ENCODE measurements at regions not wholly inside any gene's neighbourhood (a gene's known extent, or its start where the extent isn't known, plus 50 kb on each side); places are given as distances from the start of the nearest gene placed in this dataset.
"Not testable (repeated sequence)": the region's sequence is repeated elsewhere in the genome, so short reads cannot be mapped to it uniquely, and the experiment has no call there.

GRCh38 chr2:109677121-109677731, 63.1 kb downstream of the SOWAHC start:
- POLR2A ChIA-PET; H3K9ac ChIP-seq (ENCODE audit: low read length); DNase-seq (ENCODE audit: low read depth, low spot score); RAD21 ChIA-PET (ENCODE audit: low non-redundant PET in 1 of 2, low total read pairs in 2 of 2, uncharacterized antibody in 2 of 2, unreplicated experiment in 2 of 2); H3K4me1 ChIP-seq (ENCODE audit: control insufficient read depth in 1 of 2, insufficient read depth in 2 of 2, low read length in 2 of 2); CTCF ChIA-PET; H4K20me1 ChIP-seq (ENCODE audit: insufficient read depth); H3K9me3 ChIP-seq (ENCODE audit: control insufficient read depth in 1 of 2, insufficient read depth in 1 of 2, low read depth in 1 of 2, low read length in 2 of 2); H3K27ac ChIP-seq (ENCODE audit: low read depth, low read length); BruUV-seq (replicated peaks); H3K36me3 ChIP-seq (ENCODE audit: control insufficient read depth in 1 of 2, insufficient read depth in 2 of 2, low read length in 2 of 2); intact Hi-C loops (cut with micrococcal nuclease); H3K4me2 ChIP-seq (ENCODE audit: low read length); H3K4me3 ChIP-seq (replicated peaks in 1 of 2; ENCODE audit: low read depth in 1 of 2, low read length in 2 of 2); H3K9me2 ChIP-seq (ENCODE audit: insufficient read depth); H2AFZ ChIP-seq (ENCODE audit: low read depth, low read length, poor library complexity, severe bottlenecking); H3K79me2 ChIP-seq (ENCODE audit: insufficient read depth, low read length); H3K27me3 ChIP-seq (ENCODE audit: insufficient read depth, low read length): not testable (repeated sequence)
- 0 out of 2 replicates have a peak, but pooled peaks have one; percentile 40 for ATAC-seq

GRCh38 chr2:109677835-109678580, 63.8 kb downstream of the SOWAHC start:
- ChIA-PET POLR2A (no interaction called here), CTCF (no interaction called here), RAD21 (ENCODE audit: low non-redundant PET in 1 of 2, low total read pairs in 2 of 2, uncharacterized antibody in 2 of 2, unreplicated experiment in 2 of 2) (no interaction called here)
- intact Hi-C loops (cut with micrococcal nuclease): no loop called here
- no peaks in the 10 kb centered on the region for H3K27me3 ChIP-seq (ENCODE audit: insufficient read depth, low read length)
- no peaks in the 10 kb centered on the region for H3K36me3 ChIP-seq (ENCODE audit: control insufficient read depth in 1 of 2, insufficient read depth in 2 of 2, low read length in 2 of 2)
- no peaks in the 10 kb centered on the region for H3K9me3 ChIP-seq (ENCODE audit: control insufficient read depth in 1 of 2, insufficient read depth in 1 of 2, low read depth in 1 of 2, low read length in 2 of 2)
- DNase-seq (ENCODE audit: low read depth, low spot score): no peak
- H2AFZ ChIP-seq (ENCODE audit: low read depth, low read length, poor library complexity, severe bottlenecking): no peak overlapping the region
- no TSS peak for BruUV-seq (replicated peaks)
- no peak overlapping the region for H3K4me3 ChIP-seq (replicated peaks in 1 of 2; ENCODE audit: low read depth in 1 of 2, low read length in 2 of 2)
- no peaks in the 10 kb centered on the region for H4K20me1 ChIP-seq (ENCODE audit: insufficient read depth)
- no peak overlapping the region for H3K4me2 ChIP-seq (ENCODE audit: low read length)
- H3K4me1 ChIP-seq (ENCODE audit: control insufficient read depth in 1 of 2, insufficient read depth in 2 of 2, low read length in 2 of 2): no peaks in the 10 kb centered on the region
- H3K9ac ChIP-seq (ENCODE audit: low read length): no peak overlapping the region
- H3K9me2 ChIP-seq (ENCODE audit: insufficient read depth): no peaks in the 10 kb centered on the region
- H3K79me2 ChIP-seq (ENCODE audit: insufficient read depth, low read length): no peaks in the 10 kb centered on the region
- no peak overlapping the region for H3K27ac ChIP-seq (ENCODE audit: low read depth, low read length)
- ATAC-seq: no peak
- TF ChIP-seq SRF (IDR thresholded peaks at IDR 0.05; ENCODE audit: low read depth) (no peak), CBX3 (IDR thresholded peaks at IDR 0.05; ENCODE audit: low read depth) (no peak), YY1 (IDR thresholded peaks at IDR 0.05; ENCODE audit: extremely low read depth, insufficient replicate concordance, low read depth, low read length) (no peak), EZH2phosphoT487 (IDR thresholded peaks at IDR 0.05; ENCODE audit: borderline replicate concordance) (no peak), REST (IDR thresholded peaks at IDR 0.05; ENCODE audit: low read depth) (no peak), TCF7L2 (IDR thresholded peaks at IDR 0.05; ENCODE audit: borderline replicate concordance, extremely low read depth, insufficient read depth, insufficient read length) (no peak), CTCF (IDR thresholded peaks at IDR 0.05 in 2 of 3, conservative IDR thresholded peaks at IDR 0.05 in 1 of 3; ENCODE audit: borderline replicate concordance in 1 of 3, insufficient read depth in 1 of 3, low read depth in 2 of 3, low read length in 2 of 3) (no peak), EGR1 (IDR thresholded peaks at IDR 0.05; ENCODE audit: low read depth) (no peak), EZH2 (IDR thresholded peaks at IDR 0.05) (no peak), ATF3 (IDR thresholded peaks at IDR 0.05) (no peak), ZNF274 (IDR thresholded peaks at IDR 0.05; ENCODE audit: low read depth, low read length) (no peak), POLR2AphosphoS5 (IDR thresholded peaks at IDR 0.05; ENCODE audit: low read depth, low read length) (no peak), FOSL1 (IDR thresholded peaks at IDR 0.05; ENCODE audit: low read depth) (no peak), POLR2A (IDR thresholded peaks at IDR 0.05; ENCODE audit: borderline replicate concordance, extremely low read depth, insufficient read depth, insufficient read length) (no peak)
